Thyroid gland (tissue), 4 donors: ENCODE measurements at regions not wholly inside any gene's neighbourhood (a gene's known extent, or its start where the extent isn't known, plus 50 kb on each side); places are given as distances from the start of the nearest gene placed in this dataset.

Experiments used
- CTCF ChIP-seq, 6 experiments: fragments of 200-600 bp in 3 of 6; fragments of 450-650 bp in 3 of 6; sonication (generic) in 3 of 6; IDR thresholded peaks; one replicate each; pipeline ENCODE4 v1.5.1; 2016 to 2019; ENCODE audit warnings: antibody characterized with exemption in 6 of 6, mild to moderate bottlenecking in 2 of 6, inconsistent platforms in 1 of 6, moderate library complexity in 1 of 6
- POLR2A ChIP-seq, 2 donors: fragments of 450-650 bp; IDR thresholded peaks; one replicate each; pipeline ENCODE4 v1.6.1; 2017; ENCODE audit warnings: antibody characterized with exemption in 2 of 2, mild to moderate bottlenecking in 2 of 2, moderate library complexity in 1 of 2

DNA sequence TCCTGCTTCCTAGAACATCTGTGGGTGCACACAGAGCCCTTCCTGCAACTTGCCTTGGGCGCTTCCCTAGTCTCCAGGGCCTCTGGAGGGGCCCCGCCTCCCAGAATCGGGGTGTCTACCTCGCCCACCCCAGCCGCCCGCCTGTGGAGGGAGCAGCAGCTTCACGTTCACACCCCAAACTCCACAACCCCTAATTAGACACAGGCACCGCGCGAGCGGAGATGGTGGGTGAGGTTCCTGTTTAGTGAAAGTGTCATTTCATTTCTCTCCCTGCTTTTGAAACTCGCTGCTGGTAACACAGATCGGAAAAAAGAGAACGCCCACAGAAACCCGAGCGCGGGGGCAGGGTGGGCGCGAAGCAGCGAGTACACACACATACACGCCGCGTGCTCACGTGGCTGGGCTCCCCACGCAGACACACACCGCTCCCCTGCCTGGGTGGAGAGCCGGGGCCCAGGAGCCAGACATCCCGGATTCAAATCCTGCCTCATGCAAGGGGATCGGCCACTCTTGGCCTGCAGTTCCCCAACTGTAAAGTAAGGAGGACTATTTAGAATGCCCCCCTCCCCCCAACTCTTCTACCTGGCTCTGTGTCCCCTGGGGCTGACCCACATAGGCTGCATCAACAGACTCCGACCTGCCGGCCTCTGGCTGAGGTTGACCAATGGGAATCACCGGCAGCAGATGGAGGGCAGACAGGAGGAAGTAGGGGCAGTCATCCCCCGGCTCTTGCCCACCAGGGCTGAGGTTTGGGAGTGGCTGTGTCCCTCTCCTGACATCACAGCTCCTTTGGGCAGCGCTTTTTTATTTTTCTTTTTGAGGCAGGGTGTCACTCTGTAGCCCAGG, 79.2 kb upstream of the NCOR2 start:
- TF ChIP-seq POLR2A (IDR thresholded peaks at IDR 0.05) (no peak), CTCF (IDR thresholded peaks at IDR 0.05) (no peak)
